Neutrophil (primary cell): ENCODE measurements at regions not wholly inside any gene's neighbourhood (a gene's known extent, or its start where the extent isn't known, plus 50 kb on each side); places are given as distances from the start of the nearest gene placed in this dataset.

Source experiments
- H3K27ac ChIP-seq: fragments of 200-600 bp; sonication (generic); 2 replicates; pipeline ENCODE4 v1.5.1; 2016; ENCODE audit warnings: mild to moderate bottlenecking, moderate library complexity
- H3K27me3 ChIP-seq: fragments of 200-600 bp; sonication (generic); 2 replicates; pipeline ENCODE4 v1.6.0; 2016; ENCODE audit warnings: mild to moderate bottlenecking
- H3K36me3 ChIP-seq: fragments of 200-600 bp; sonication (generic); 2 replicates; pipeline ENCODE4 v1.5.1; 2017
- H3K4me1 ChIP-seq, 2 experiments: fragments of 200-600 bp in 1 of 2; sonication (generic) in 1 of 2; 1 replicate in 1 of 2; 2 replicates in 1 of 2; pipeline versions ENCODE4 v1.5.1 to v1.6.1; 2013 to 2016; ENCODE audit warnings: low read depth in 1 of 2, low read length in 1 of 2, mild to moderate bottlenecking in 1 of 2, moderate library complexity in 1 of 2; ENCODE audit not compliant: control insufficient read depth in 1 of 2, insufficient read depth in 1 of 2
- H3K4me3 ChIP-seq, 2 experiments: fragments of 200-600 bp in 1 of 2; sonication (generic) in 1 of 2; 1 replicate in 1 of 2; 2 replicates in 1 of 2; pipeline ENCODE4 v1.5.1; 2013 to 2016; ENCODE audit warnings: low read depth in 1 of 2, low read length in 1 of 2, mild to moderate bottlenecking in 1 of 2, moderate library complexity in 1 of 2
- H3K9me3 ChIP-seq: fragments of 200-600 bp; sonication (generic); 2 replicates; pipeline ENCODE4 v1.5.1; 2016
- CTCF ChIP-seq: fragments of 200-600 bp; sonication (generic); IDR thresholded peaks from 2 replicates; pipeline ENCODE4 v1.5.1; 2016; ENCODE audit warnings: antibody characterized with exemption

- no peak overlapping the region for H3K27ac ChIP-seq
- no peaks in the 10 kb centered on the region for H3K9me3 ChIP-seq
- no peaks in the 10 kb centered on the region for H3K27me3 ChIP-seq
- TF ChIP-seq CTCF: no peak
- no peaks in the 10 kb centered on the region for H3K36me3 ChIP-seq
- peaks cover 23 to 26% of the 10 kb centered on the region in 2 experiments for H3K4me1 ChIP-seq
- no peak overlapping the region for H3K4me3 ChIP-seq
Measured at GRCh38 chr20:53755733-53756531, 162.3 kb upstream of the ZNF217 start.

- Histone ChIP-seq H3K9me3 (no peaks in the 10 kb centered on the region), H3K4me1 (peaks cover 23 to 27% of the 10 kb centered on the region in 2 experiments), H3K27me3 (no peaks in the 10 kb centered on the region), H3K36me3 (no peaks in the 10 kb centered on the region), H3K4me3 (peak overlapping the region in 1 of 2 experiments; percentile 35), H3K27ac (peak overlapping the region; percentile 74)
- TF ChIP-seq CTCF: no peak
Measured at GRCh38 chr20:53753880-53754459, 160.3 kb upstream of the ZNF217 start.

GRCh38 chr20:53752971-53753879, 159.6 kb upstream of the ZNF217 start:
- no peaks in the 10 kb centered on the region for H3K9me3 ChIP-seq
- no peaks in the 10 kb centered on the region for H3K27me3 ChIP-seq
- H3K27ac ChIP-seq: no peak overlapping the region
- no peak overlapping the region for H3K4me3 ChIP-seq
- H3K36me3 ChIP-seq: no peaks in the 10 kb centered on the region
- TF ChIP-seq CTCF: no peak
- peaks cover 23 to 27% of the 10 kb centered on the region in 2 experiments for H3K4me1 ChIP-seq

- H3K4me1 ChIP-seq: peaks cover 23 to 27% of the 10 kb centered on the region in 2 experiments
Measured at GRCh38 chr20:53752583-53752970, 158.9 kb upstream of the ZNF217 start.

More at GRCh38 chr20:53752583-53752970, 158.9 kb upstream of the ZNF217 start:
- no peak for TF ChIP-seq CTCF
- no peaks in the 10 kb centered on the region for H3K27me3 ChIP-seq
- H3K27ac ChIP-seq: no peak overlapping the region
- H3K4me3 ChIP-seq: no peak overlapping the region
- no peaks in the 10 kb centered on the region for H3K36me3 ChIP-seq
- H3K9me3 ChIP-seq: no peaks in the 10 kb centered on the region
